ENCODE measurements at regions not wholly inside any gene's neighbourhood (a gene's known extent, or its start where the extent isn't known, plus 50 kb on each side); places are given as distances from the start of the nearest gene placed in this dataset.

DNA sequence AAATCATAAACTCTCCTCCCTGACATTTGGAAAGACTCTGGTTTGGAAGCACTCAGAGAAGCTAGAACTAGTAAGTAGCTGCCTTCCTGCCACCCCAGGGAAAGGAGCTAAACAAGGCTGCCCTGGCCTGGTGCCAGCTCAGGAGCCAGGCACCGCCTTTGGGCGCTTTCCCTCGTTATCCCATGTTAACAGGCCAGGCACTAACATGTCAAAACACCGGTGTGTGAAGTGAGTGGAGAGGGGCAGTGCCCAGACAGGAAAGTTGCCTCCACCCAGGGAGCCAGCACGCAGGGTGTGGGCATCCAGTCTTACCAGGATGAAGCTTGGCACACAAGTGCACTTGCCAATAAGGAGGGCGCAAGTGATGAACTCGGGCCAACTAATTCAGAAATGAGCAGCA lies 346.8 kb downstream of the RRAGC start:
- dilution Hi-C loops (cut with MboI; ENCODE audit: extremely low pct_ligation_motif_present, low sequenced_read_pairs) (no loop called here), intact Hi-C loops (cut with micrococcal nuclease) (no loop called here)
- H3K4me2 ChIP-seq (ENCODE audit: insufficient read depth, low read length), result no peak overlapping the region
- H3K4me1 ChIP-seq (ENCODE audit: control insufficient read depth, extremely low read depth, insufficient read depth, low read length), result no peaks in the 10 kb centered on the region
- H4K20me1 ChIP-seq (replicated peaks; ENCODE audit: control insufficient read depth, extremely low read depth, insufficient read depth, low read length), result no peaks in the 10 kb centered on the region
- POLR2A ChIA-PET, result no interaction called here
- peaks cover 0 to 2% of the 10 kb centered on the region in 2 experiments for H3K27me3 ChIP-seq (ENCODE audit: control insufficient read depth in 2 of 2, insufficient read depth in 2 of 2, low read length in 2 of 2)
- H3K79me2 ChIP-seq (ENCODE audit: control insufficient read depth, insufficient read depth, low read length), result no peaks in the 10 kb centered on the region
- TF ChIP-seq, protein P1, sequence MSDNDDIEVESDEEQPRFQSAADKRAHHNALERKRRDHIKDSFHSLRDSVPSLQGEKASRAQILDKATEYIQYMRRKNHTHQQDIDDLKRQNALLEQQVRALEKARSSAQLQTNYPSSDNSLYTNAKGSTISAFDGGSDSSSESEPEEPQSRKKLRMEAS (IDR thresholded peaks at IDR 0.05; ENCODE audit: insufficient read depth, insufficient read length), result no peak
- TF ChIP-seq JUN (IDR thresholded peaks at IDR 0.05; ENCODE audit: borderline replicate concordance, insufficient read depth, insufficient read length, low read depth) (no peak), MYC (IDR thresholded peaks at IDR 0.05; ENCODE audit: low read depth, low read length) (no peak), GATA2 (IDR thresholded peaks at IDR 0.05; ENCODE audit: insufficient read depth, insufficient read length, low read depth, low read length) (no peak), EZH2 (IDR thresholded peaks at IDR 0.05; ENCODE audit: borderline replicate concordance, low read depth, low read length, severe bottlenecking) (no peak), POLR2AphosphoS5 (IDR thresholded peaks at IDR 0.05; ENCODE audit: insufficient read depth, low read depth, low read length) (no peak), POLR2A (IDR thresholded peaks at IDR 0.05; ENCODE audit: low read depth, low read length) (no peak), FOS (IDR thresholded peaks at IDR 0.05; ENCODE audit: borderline replicate concordance, insufficient read depth, low read length) (no peak)
- TF ChIP-seq, protein P2, sequence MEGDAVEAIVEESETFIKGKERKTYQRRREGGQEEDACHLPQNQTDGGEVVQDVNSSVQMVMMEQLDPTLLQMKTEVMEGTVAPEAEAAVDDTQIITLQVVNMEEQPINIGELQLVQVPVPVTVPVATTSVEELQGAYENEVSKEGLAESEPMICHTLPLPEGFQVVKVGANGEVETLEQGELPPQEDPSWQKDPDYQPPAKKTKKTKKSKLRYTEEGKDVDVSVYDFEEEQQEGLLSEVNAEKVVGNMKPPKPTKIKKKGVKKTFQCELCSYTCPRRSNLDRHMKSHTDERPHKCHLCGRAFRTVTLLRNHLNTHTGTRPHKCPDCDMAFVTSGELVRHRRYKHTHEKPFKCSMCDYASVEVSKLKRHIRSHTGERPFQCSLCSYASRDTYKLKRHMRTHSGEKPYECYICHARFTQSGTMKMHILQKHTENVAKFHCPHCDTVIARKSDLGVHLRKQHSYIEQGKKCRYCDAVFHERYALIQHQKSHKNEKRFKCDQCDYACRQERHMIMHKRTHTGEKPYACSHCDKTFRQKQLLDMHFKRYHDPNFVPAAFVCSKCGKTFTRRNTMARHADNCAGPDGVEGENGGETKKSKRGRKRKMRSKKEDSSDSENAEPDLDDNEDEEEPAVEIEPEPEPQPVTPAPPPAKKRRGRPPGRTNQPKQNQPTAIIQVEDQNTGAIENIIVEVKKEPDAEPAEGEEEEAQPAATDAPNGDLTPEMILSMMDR (IDR thresholded peaks at IDR 0.05; ENCODE audit: extremely low read depth in 1 of 2, insufficient read depth in 1 of 2, low read depth in 1 of 2, low read length in 2 of 2), result no peak
- H3K9ac ChIP-seq (replicated peaks; ENCODE audit: extremely low read depth, insufficient read depth, low read length), result no peak overlapping the region
- BruUV-seq (replicated peaks), result no TSS peak
- CTCF ChIA-PET, result no interaction called here
- no peaks in the 10 kb centered on the region for H3K9me1 ChIP-seq (replicated peaks; ENCODE audit: control insufficient read depth, extremely low read depth, insufficient read depth, low read length)
- FAIRE-seq (no peak), DNase-seq (ENCODE audit: low read depth, low spot score) (no peak)
- no peaks in the 10 kb centered on the region for H3K36me3 ChIP-seq (ENCODE audit: control insufficient read depth in 2 of 2, extremely low read depth in 1 of 2, insufficient read depth in 2 of 2, low read length in 2 of 2)
- H3K9me3 ChIP-seq (replicated peaks; ENCODE audit: control insufficient read depth, insufficient read depth, low read length), result no peaks in the 10 kb centered on the region
- no peak overlapping the region for H3K27ac ChIP-seq (ENCODE audit: insufficient read depth, low read depth, low read length)
- no peak overlapping the region for H2AFZ ChIP-seq (ENCODE audit: low read depth, low read length)
- H3K4me3 ChIP-seq (replicated peaks in 1 of 3; ENCODE audit: insufficient read depth in 1 of 3, low read depth in 1 of 3, low read length in 3 of 3), result no peak overlapping the region
